H9 (cell line): ENCODE measurements at regions not wholly inside any gene's neighbourhood (a gene's known extent, or its start where the extent isn't known, plus 50 kb on each side); places are given as distances from the start of the nearest gene placed in this dataset.

ENCODE experiments used
- DNase-seq: peaks from one replicate; pipeline ENCODE4 v3.0.0-alpha.2; 2017
- H2AFZ ChIP-seq: one replicate; pipeline ENCODE4 v1.6.1; 2013; ENCODE audit warnings: mild to moderate bottlenecking, low read length, control low read depth, moderate library complexity
- H2AK5ac ChIP-seq: 2 replicates; pipeline ENCODE4 v1.6.1; 2013; ENCODE audit warnings: low read length, control low read depth, mixed read lengths; ENCODE audit not compliant: insufficient read length
- H2BK120ac ChIP-seq: one replicate; pipeline ENCODE4 v1.6.1; 2013; ENCODE audit warnings: low read depth, mild to moderate bottlenecking, low read length, control low read depth, inconsistent platforms; ENCODE audit not compliant: poor library complexity, severe bottlenecking
- H2BK12ac ChIP-seq: 2 replicates; pipeline ENCODE4 v1.6.1; 2013; ENCODE audit warnings: low read length, control low read depth, mixed read lengths, low read depth; ENCODE audit not compliant: insufficient read length
- H2BK15ac ChIP-seq: 2 replicates; pipeline ENCODE4 v1.6.1; 2013; ENCODE audit warnings: low read depth, low read length, control low read depth
- H2BK20ac ChIP-seq: one replicate; pipeline ENCODE4 v1.6.1; 2013; ENCODE audit warnings: low read depth, mild to moderate bottlenecking, low read length, control low read depth, inconsistent platforms; ENCODE audit not compliant: poor library complexity, severe bottlenecking
- H2BK5ac ChIP-seq: 2 replicates; pipeline ENCODE4 v1.6.1; 2013; ENCODE audit warnings: low read length, control low read depth, mixed read lengths; ENCODE audit not compliant: insufficient read length
- H3K14ac ChIP-seq: 2 replicates; pipeline ENCODE4 v1.6.1; 2013; ENCODE audit warnings: low read length, control low read depth; ENCODE audit not compliant: insufficient read depth
- H3K18ac ChIP-seq: 2 replicates; pipeline ENCODE4 v1.6.1; 2013; ENCODE audit warnings: low read depth, mild to moderate bottlenecking, mixed read lengths, low read length, control low read depth; ENCODE audit not compliant: insufficient read length
- H3K23ac ChIP-seq: 2 replicates; pipeline ENCODE4 v1.6.1; 2013; ENCODE audit warnings: low read length, control low read depth, mixed read lengths, low read depth; ENCODE audit not compliant: insufficient read length
- H3K23me2 ChIP-seq: 2 replicates; pipeline ENCODE4 v1.6.1; 2013; ENCODE audit warnings: low read depth, mild to moderate bottlenecking, mixed read lengths, low read length, control low read depth; ENCODE audit not compliant: insufficient read length, poor library complexity, severe bottlenecking
- H3K27ac ChIP-seq: 2 replicates; pipeline ENCODE4 v1.5.1; 2013; ENCODE audit warnings: low read length, control low read depth, mixed read lengths, low read depth; ENCODE audit not compliant: insufficient read length
- H3K27me3 ChIP-seq: 2 replicates; pipeline ENCODE4 v1.6.1; 2013; ENCODE audit warnings: low read length, control low read depth, inconsistent platforms; ENCODE audit not compliant: insufficient read depth
- H3K4ac ChIP-seq: 2 replicates; pipeline ENCODE4 v1.6.1; 2013; ENCODE audit warnings: low read depth, mild to moderate bottlenecking, control low read depth, inconsistent platforms, low read length, moderate library complexity
- H3K4me1 ChIP-seq: 2 replicates; pipeline ENCODE4 v1.6.1; 2013; ENCODE audit warnings: low read length, control low read depth, inconsistent platforms; ENCODE audit not compliant: insufficient read depth
- H3K4me2 ChIP-seq: 2 replicates; pipeline ENCODE4 v1.6.1; 2013; ENCODE audit warnings: low read length, control low read depth, mixed read lengths; ENCODE audit not compliant: insufficient read length, insufficient read depth
- H3K56ac ChIP-seq: 2 replicates; pipeline ENCODE4 v1.6.1; 2013; ENCODE audit warnings: low read depth, mild to moderate bottlenecking, mixed read lengths, low read length, control low read depth; ENCODE audit not compliant: insufficient read length
- H3K79me1 ChIP-seq: 2 replicates; pipeline ENCODE4 v1.6.1; 2013; ENCODE audit warnings: low read depth, mild to moderate bottlenecking, moderate library complexity, low read length, control low read depth, inconsistent platforms; ENCODE audit not compliant: insufficient read depth, poor library complexity, severe bottlenecking
- H3K79me2 ChIP-seq: 2 replicates; pipeline ENCODE4 v1.6.1; 2013; ENCODE audit warnings: low read length, control low read depth, inconsistent platforms; ENCODE audit not compliant: insufficient read depth
- H3K9ac ChIP-seq: 2 replicates; pipeline ENCODE4 v1.6.1; 2013; ENCODE audit warnings: low read length, control low read depth, mixed read lengths; ENCODE audit not compliant: insufficient read length; ENCODE audit errors: extremely low read depth
- H3K9me3 ChIP-seq: one replicate; pipeline ENCODE4 v1.6.1; 2013; ENCODE audit warnings: low read depth, low read length, inconsistent platforms; ENCODE audit not compliant: control insufficient read depth
- H3T11ph ChIP-seq: one replicate; pipeline ENCODE4 v1.6.1; 2013; ENCODE audit warnings: mild to moderate bottlenecking, low read length, control low read depth, inconsistent platforms
- H4K20me1 ChIP-seq: one replicate; pipeline ENCODE4 v1.6.1; 2013; ENCODE audit not compliant: control insufficient read depth, insufficient read length, insufficient read depth
- H4K5ac ChIP-seq: 2 replicates; pipeline ENCODE4 v1.6.1; 2013; ENCODE audit warnings: low read depth, mild to moderate bottlenecking, mixed read lengths, low read length, control low read depth; ENCODE audit not compliant: insufficient read length
- H4K8ac ChIP-seq: replicated peaks from 2 replicates; pipeline ENCODE4 v1.6.1; 2013; ENCODE audit warnings: low read length, control low read depth, mixed read lengths, low read depth; ENCODE audit not compliant: insufficient read length
- H4K91ac ChIP-seq: 2 replicates; pipeline ENCODE4 v1.6.1; 2013; ENCODE audit warnings: low read depth, mild to moderate bottlenecking, moderate library complexity, mixed read lengths, low read length, control low read depth; ENCODE audit not compliant: insufficient read length
- H3K27ac Mint-ChIP-seq, 3 experiments: 2 replicates in 2 of 3; 3 replicates in 1 of 3; pipeline ENCODE4 v1.8.0; 2020 to 2021; ENCODE audit warnings: mixed read lengths in 3 of 3, mild to moderate bottlenecking in 1 of 3, moderate library complexity in 1 of 3
- H3K27me3 Mint-ChIP-seq: 2 replicates; pipeline ENCODE4 v1.8.0; 2021; ENCODE audit warnings: low read depth, mild to moderate bottlenecking, moderate library complexity, mixed read lengths
- H3K36me3 Mint-ChIP-seq, 3 experiments: 2 replicates in 2 of 3; 3 replicates in 1 of 3; pipeline ENCODE4 v1.8.0; 2020 to 2021; ENCODE audit warnings: low read depth in 3 of 3, mixed read lengths in 3 of 3; ENCODE audit not compliant: insufficient read depth in 1 of 3
- H3K4me1 Mint-ChIP-seq, 2 experiments: 2 replicates each; pipeline ENCODE4 v1.8.0; 2020; ENCODE audit warnings: mixed read lengths in 2 of 2
- H3K4me3 Mint-ChIP-seq, 2 experiments: 2 replicates in 1 of 2; 3 replicates in 1 of 2; pipeline ENCODE4 v1.8.0; 2020 to 2021; ENCODE audit warnings: mild to moderate bottlenecking in 2 of 2, mixed read lengths in 2 of 2, moderate library complexity in 1 of 2
- H3K9me3 Mint-ChIP-seq, 2 experiments: 2 replicates in 1 of 2; 3 replicates in 1 of 2; pipeline ENCODE4 v1.8.0; 2020; ENCODE audit warnings: mild to moderate bottlenecking in 2 of 2, mixed read lengths in 2 of 2, moderate library complexity in 1 of 2
- WGBS: extraction: QIAGEN DNeasy Blood & Tissue Kit; methylation state at CpG from one replicate; pipeline ENCODE4 v1.1.7; 2013; ENCODE audit warnings: missing lambda C conversion rate, low lambda C conversion rate, mixed read lengths; ENCODE audit not compliant: insufficient read length; ENCODE audit errors: extremely low coverage; 5-methylcytosine and 5-hydroxymethylcytosine counted together
- TF ChIP-seq, protein P1 (sequence below): fragments of 200-600 bp; sonication (generic); conservative IDR thresholded peaks from 3 replicates; pipeline ENCODE4 v1.8.0; 2021; ENCODE audit warnings: antibody characterized with exemption, mild to moderate bottlenecking

DNA sequence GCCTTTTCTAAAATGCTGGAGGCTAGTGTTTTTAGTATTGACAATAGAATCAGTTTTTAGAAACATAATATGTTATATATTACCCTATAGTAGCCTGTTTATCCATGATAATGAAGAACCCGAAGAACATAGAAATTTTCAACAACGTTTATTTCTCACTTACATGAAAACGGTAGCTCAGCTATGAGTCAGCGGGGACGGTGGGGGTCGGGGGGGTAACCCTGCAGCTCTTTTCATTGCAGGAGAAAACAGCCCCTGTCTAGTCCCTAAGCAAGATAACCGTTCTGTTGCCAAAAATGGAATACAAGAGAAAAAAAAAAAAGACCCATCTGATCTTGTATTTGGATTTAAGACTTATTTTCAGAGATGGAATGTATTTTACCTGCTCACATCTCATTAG lies 1758.4 kb upstream of the AGA start:
- no peak overlapping the region for H3K18ac ChIP-seq
- H2BK12ac ChIP-seq = no peak overlapping the region
- no peak overlapping the region for H2BK120ac ChIP-seq
- peaks cover 4 to 5% of the 10 kb centered on the region in 2 experiments; a peak in 1 of 4 replicates for H3K4me1 Mint-ChIP-seq
- H2AK5ac ChIP-seq = no peak overlapping the region
- no peaks in the 10 kb centered on the region for H3K79me2 ChIP-seq
- no peaks in the 10 kb centered on the region; a peak in 1 of 5 replicates for H3K9me3 Mint-ChIP-seq
- no peak overlapping the region for H4K8ac ChIP-seq
- no peak for DNase-seq
- no peaks in the 10 kb centered on the region for H3K27me3 ChIP-seq
- H3K23ac ChIP-seq = no peak overlapping the region
- no peak overlapping the region for H2BK15ac ChIP-seq
- H3K27me3 Mint-ChIP-seq = no peaks in the 10 kb centered on the region
- H4K91ac ChIP-seq = no peak overlapping the region
- H3K14ac ChIP-seq = no peak overlapping the region
- H2BK20ac ChIP-seq = no peak overlapping the region
- no peak overlapping the region for H2BK5ac ChIP-seq
- H3K9ac ChIP-seq = no peak overlapping the region
- H3K4ac ChIP-seq = no peak overlapping the region
- H4K20me1 ChIP-seq = no peaks in the 10 kb centered on the region
- H3K4me2 ChIP-seq = no peak overlapping the region
- H3K27ac ChIP-seq = no peak overlapping the region
- peaks cover 2% of the 10 kb centered on the region; the same call in 1 of the 2 replicates for H3K4me1 ChIP-seq
- TF ChIP-seq, protein P1, sequence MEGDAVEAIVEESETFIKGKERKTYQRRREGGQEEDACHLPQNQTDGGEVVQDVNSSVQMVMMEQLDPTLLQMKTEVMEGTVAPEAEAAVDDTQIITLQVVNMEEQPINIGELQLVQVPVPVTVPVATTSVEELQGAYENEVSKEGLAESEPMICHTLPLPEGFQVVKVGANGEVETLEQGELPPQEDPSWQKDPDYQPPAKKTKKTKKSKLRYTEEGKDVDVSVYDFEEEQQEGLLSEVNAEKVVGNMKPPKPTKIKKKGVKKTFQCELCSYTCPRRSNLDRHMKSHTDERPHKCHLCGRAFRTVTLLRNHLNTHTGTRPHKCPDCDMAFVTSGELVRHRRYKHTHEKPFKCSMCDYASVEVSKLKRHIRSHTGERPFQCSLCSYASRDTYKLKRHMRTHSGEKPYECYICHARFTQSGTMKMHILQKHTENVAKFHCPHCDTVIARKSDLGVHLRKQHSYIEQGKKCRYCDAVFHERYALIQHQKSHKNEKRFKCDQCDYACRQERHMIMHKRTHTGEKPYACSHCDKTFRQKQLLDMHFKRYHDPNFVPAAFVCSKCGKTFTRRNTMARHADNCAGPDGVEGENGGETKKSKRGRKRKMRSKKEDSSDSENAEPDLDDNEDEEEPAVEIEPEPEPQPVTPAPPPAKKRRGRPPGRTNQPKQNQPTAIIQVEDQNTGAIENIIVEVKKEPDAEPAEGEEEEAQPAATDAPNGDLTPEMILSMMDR = no peak
- H3K27ac Mint-ChIP-seq = no peak overlapping the region
- no peak overlapping the region for H3K4me3 Mint-ChIP-seq
- no peak overlapping the region for H4K5ac ChIP-seq
- H2AFZ ChIP-seq = no peak overlapping the region
- no peak overlapping the region for H3T11ph ChIP-seq
- H3K56ac ChIP-seq = no peak overlapping the region
- H3K79me1 ChIP-seq = no peaks in the 10 kb centered on the region
- no CpG with 5 or more reads among the region's 7 CpGs for WGBS
- H3K23me2 ChIP-seq = no peaks in the 10 kb centered on the region
- no peaks in the 10 kb centered on the region for H3K36me3 Mint-ChIP-seq
- H3K9me3 ChIP-seq = no peaks in the 10 kb centered on the region
